ENCODE measurements at regions not wholly inside any gene's neighbourhood (a gene's known extent, or its start where the extent isn't known, plus 50 kb on each side); places are given as distances from the start of the nearest gene placed in this dataset.

DNA sequence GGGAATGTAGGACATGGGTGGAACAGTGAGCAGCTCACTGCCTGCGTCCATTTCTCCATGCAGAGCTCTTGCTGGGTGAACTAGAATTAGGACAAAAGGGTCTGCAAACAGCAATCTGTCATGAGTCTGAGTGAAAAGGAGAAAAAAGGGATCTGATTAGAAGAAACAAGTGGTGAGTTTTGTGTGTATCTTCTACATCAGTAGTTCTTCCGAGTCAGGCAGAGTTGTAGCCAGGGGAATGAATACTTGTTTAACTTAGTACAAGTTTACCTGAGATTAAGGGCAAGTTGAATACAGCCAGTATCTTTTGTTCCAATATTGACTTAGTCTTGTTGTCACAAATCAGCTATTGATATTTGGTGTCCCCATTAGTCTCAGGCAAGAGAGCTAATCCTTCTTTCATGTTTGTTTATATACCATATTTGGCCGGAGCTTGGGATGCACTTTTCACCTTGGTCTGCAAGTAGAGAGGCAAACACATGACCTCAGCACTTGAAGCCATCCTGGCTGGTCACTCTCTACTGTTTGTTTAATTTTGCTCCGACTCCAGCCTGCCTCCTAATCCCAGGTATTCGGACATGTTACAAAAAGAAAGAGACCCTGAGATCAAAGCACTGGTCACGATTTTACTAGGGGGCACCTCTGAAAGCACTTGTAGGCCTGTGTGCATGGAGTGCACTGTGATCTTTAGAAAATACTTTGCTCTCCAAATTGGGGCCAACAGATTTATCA is 211.0 kb upstream of the NT5C1B start (continued):
- TF ChIP-seq, protein P1, sequence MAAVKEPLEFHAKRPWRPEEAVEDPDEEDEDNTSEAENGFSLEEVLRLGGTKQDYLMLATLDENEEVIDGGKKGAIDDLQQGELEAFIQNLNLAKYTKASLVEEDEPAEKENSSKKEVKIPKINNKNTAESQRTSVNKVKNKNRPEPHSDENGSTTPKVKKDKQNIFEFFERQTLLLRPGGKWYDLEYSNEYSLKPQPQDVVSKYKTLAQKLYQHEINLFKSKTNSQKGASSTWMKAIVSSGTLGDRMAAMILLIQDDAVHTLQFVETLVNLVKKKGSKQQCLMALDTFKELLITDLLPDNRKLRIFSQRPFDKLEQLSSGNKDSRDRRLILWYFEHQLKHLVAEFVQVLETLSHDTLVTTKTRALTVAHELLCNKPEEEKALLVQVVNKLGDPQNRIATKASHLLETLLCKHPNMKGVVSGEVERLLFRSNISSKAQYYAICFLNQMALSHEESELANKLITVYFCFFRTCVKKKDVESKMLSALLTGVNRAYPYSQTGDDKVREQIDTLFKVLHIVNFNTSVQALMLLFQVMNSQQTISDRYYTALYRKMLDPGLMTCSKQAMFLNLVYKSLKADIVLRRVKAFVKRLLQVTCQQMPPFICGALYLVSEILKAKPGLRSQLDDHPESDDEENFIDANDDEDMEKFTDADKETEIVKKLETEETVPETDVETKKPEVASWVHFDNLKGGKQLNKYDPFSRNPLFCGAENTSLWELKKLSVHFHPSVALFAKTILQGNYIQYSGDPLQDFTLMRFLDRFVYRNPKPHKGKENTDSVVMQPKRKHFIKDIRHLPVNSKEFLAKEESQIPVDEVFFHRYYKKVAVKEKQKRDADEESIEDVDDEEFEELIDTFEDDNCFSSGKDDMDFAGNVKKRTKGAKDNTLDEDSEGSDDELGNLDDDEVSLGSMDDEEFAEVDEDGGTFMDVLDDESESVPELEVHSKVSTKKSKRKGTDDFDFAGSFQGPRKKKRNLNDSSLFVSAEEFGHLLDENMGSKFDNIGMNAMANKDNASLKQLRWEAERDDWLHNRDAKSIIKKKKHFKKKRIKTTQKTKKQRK (IDR thresholded peaks at IDR 0.05; ENCODE audit: low read length) = no peak
- peak; percentile 98 for TF ChIP-seq IRX3 (CRISPR knock-in tag; IDR thresholded peaks at IDR 0.05; ENCODE audit: borderline replicate concordance, low read depth)
- no peak for TF ChIP-seq POLR2G (IDR thresholded peaks at IDR 0.05; ENCODE audit: low read depth, low read length)
- peak; percentile 43; the same call in 1 of the 2 replicates for TF ChIP-seq SIN3A (IDR thresholded peaks at IDR 0.05; ENCODE audit: borderline replicate concordance, low read depth, low read length)
- peak; percentile 86; the same call in 1 of the 2 replicates for TF ChIP-seq ZNF292 (CRISPR knock-in tag; IDR thresholded peaks at IDR 0.05; ENCODE audit: borderline replicate concordance, low read depth)
- TF ChIP-seq ATF7 (IDR thresholded peaks at IDR 0.05) = peak; percentile 89
- TF ChIP-seq ATF7 (CRISPR knock-in tag; IDR thresholded peaks at IDR 0.05) = peak; percentile 99
- TF ChIP-seq ZBTB39 (CRISPR knock-in tag; IDR thresholded peaks at IDR 0.05) = peak; percentile 96
- TF ChIP-seq ZNF672 (CRISPR knock-in tag; IDR thresholded peaks at IDR 0.05) = 0 out of 2 replicates have a peak, but pooled peaks have one; percentile 82
- TF ChIP-seq EEA1 (CRISPR knock-in tag; IDR thresholded peaks at IDR 0.05; ENCODE audit: borderline replicate concordance) = no peak
- TF ChIP-seq DR1 (CRISPR knock-in tag; IDR thresholded peaks at IDR 0.05) = no peak
- peak; percentile 99 for TF ChIP-seq MIER3 (CRISPR knock-in tag; IDR thresholded peaks at IDR 0.05; ENCODE audit: borderline replicate concordance)
- peak; percentile 94 for TF ChIP-seq ZNF24 (IDR thresholded peaks at IDR 0.05)
- no peak for TF ChIP-seq ZNF7 (CRISPR knock-in tag; IDR thresholded peaks at IDR 0.05)
- TF ChIP-seq, protein P2, sequence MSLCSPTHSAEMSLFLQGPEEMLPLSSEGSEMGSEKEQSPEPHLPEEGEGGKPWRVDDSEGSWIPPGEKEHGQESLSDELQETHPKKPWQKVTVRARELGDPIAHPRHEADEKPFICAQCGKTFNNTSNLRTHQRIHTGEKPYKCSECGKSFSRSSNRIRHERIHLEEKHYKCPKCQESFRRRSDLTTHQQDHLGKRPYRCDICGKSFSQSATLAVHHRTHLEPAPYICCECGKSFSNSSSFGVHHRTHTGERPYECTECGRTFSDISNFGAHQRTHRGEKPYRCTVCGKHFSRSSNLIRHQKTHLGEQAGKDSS (CRISPR knock-in tag; IDR thresholded peaks at IDR 0.05; ENCODE audit: borderline replicate concordance, low read depth) = peak; percentile 64; the same call in 1 of the 2 replicates
- peak; percentile 100 for TF ChIP-seq FOXK1 (CRISPR knock-in tag; IDR thresholded peaks at IDR 0.05; ENCODE audit: borderline replicate concordance, low read depth)
- peak; percentile 100 for TF ChIP-seq TCF7 (IDR thresholded peaks at IDR 0.05; ENCODE audit: low read depth)
- peak; percentile 96 for TF ChIP-seq ZNF710 (CRISPR knock-in tag; IDR thresholded peaks at IDR 0.05; ENCODE audit: borderline replicate concordance)
- TF ChIP-seq ZNF547 (CRISPR knock-in tag; IDR thresholded peaks at IDR 0.05) = peak; percentile 72
- TF ChIP-seq FOXP1 (IDR thresholded peaks at IDR 0.05) = peak; percentile 98
- peak; percentile 100 for TF ChIP-seq FOXP1 (CRISPR knock-in tag; IDR thresholded peaks at IDR 0.05)
- no peak for TF ChIP-seq XRCC5 (optimal IDR thresholded peaks at IDR 0.05; ENCODE audit: low read length)
- peak; percentile 87 for TF ChIP-seq ZNF543 (CRISPR knock-in tag; IDR thresholded peaks at IDR 0.05)
